ENCODE measurements at regions not wholly inside any gene's neighbourhood (a gene's known extent, or its start where the extent isn't known, plus 50 kb on each side); places are given as distances from the start of the nearest gene placed in this dataset.

- peaks cover 0 to 5% (median 0%) of the 10 kb centered on the region in 3 donors for H3K36me3 Mint-ChIP-seq
- no peak for DNase-seq
- peaks cover 12 to 24% of the 10 kb centered on the region in 2 donors for H3K4me1 Mint-ChIP-seq
- H3K4me3 Mint-ChIP-seq = no peak overlapping the region
- peaks cover 0 to 2% (median 0%) of the 10 kb centered on the region in 6 donors for H3K9me3 Mint-ChIP-seq
- H3K27me3 Mint-ChIP-seq (ENCODE audit: low read depth in 3 of 3) = peaks cover 0 to 3% (median 2%) of the 10 kb centered on the region in 3 donors
- H3K27ac Mint-ChIP-seq = no peak overlapping the region
Measured at GRCh38 chr12:66733321-66733720, 54.4 kb upstream of the GRIP1 start.

- no peak overlapping the region for H3K27ac Mint-ChIP-seq
- no peak overlapping the region for H3K4me3 Mint-ChIP-seq
- H3K9me3 Mint-ChIP-seq = peaks cover 0 to 2% (median 0%) of the 10 kb centered on the region in 6 donors
- no peak for DNase-seq
- H3K36me3 Mint-ChIP-seq = peaks cover 0 to 5% (median 0%) of the 10 kb centered on the region in 3 donors
- H3K27me3 Mint-ChIP-seq (ENCODE audit: low read depth in 3 of 3) = peaks cover 0 to 3% (median 2%) of the 10 kb centered on the region in 3 donors
- H3K4me1 Mint-ChIP-seq = peaks cover 12 to 24% of the 10 kb centered on the region in 2 donors
Measured at GRCh38 chr12:66733839-66734238, 55.0 kb upstream of the GRIP1 start.

- Mint-ChIP-seq H3K9me3 (peaks cover 0 to 2% (median 0%) of the 10 kb centered on the region in 6 donors), H3K27ac (no peak overlapping the region), H3K27me3 (ENCODE audit: low read depth in 3 of 3) (peaks cover 0 to 3% (median 3%) of the 10 kb centered on the region in 3 donors), H3K4me1 (peaks cover 12 to 24% of the 10 kb centered on the region in 2 donors), H3K36me3 (peaks cover 0 to 5% (median 0%) of the 10 kb centered on the region in 3 donors), H3K4me3 (no peak overlapping the region)
- no peak for DNase-seq
Measured at GRCh38 chr12:66735275-66735674, 56.4 kb upstream of the GRIP1 start.

GRCh38 chr12:66736931-66737330 is 58.1 kb upstream of the GRIP1 start:
- no peak overlapping the region for H3K27ac Mint-ChIP-seq
- peaks cover 0 to 3% (median 3%) of the 10 kb centered on the region in 3 donors for H3K27me3 Mint-ChIP-seq (ENCODE audit: low read depth in 3 of 3)
- no peak overlapping the region for H3K4me3 Mint-ChIP-seq
- no peak for DNase-seq
- H3K36me3 Mint-ChIP-seq = peaks cover 0 to 5% (median 0%) of the 10 kb centered on the region in 3 donors
- peaks cover 6 to 13% of the 10 kb centered on the region in 2 donors for H3K4me1 Mint-ChIP-seq
- H3K9me3 Mint-ChIP-seq = peaks cover 0 to 2% (median 0%) of the 10 kb centered on the region in 6 donors

GRCh38 chr12:66739266-66739665 is 60.4 kb upstream of the GRIP1 start:
- Mint-ChIP-seq H3K27ac (no peak overlapping the region), H3K4me3 (no peak overlapping the region), H3K27me3 (ENCODE audit: low read depth in 3 of 3) (peaks cover 0 to 5% (median 3%) of the 10 kb centered on the region in 3 donors), H3K4me1 (peaks cover 17 to 22% of the 10 kb centered on the region in 2 donors), H3K36me3 (peaks cover 0 to 5% (median 4%) of the 10 kb centered on the region in 3 donors), H3K9me3 (peaks cover 0 to 2% (median 0%) of the 10 kb centered on the region in 6 donors)
- DNase-seq = no peak

GRCh38 chr12:66739940-66740651 is 61.2 kb upstream of the GRIP1 start:
- no peak for DNase-seq
- H3K4me3 Mint-ChIP-seq = no peak overlapping the region
- peaks cover 0 to 5% (median 3%) of the 10 kb centered on the region in 3 donors for H3K27me3 Mint-ChIP-seq (ENCODE audit: low read depth in 3 of 3)
- H3K4me1 Mint-ChIP-seq = peaks cover 17 to 21% of the 10 kb centered on the region in 2 donors
- H3K36me3 Mint-ChIP-seq = peaks cover 0 to 5% (median 5%) of the 10 kb centered on the region in 3 donors
- H3K27ac Mint-ChIP-seq = no peak overlapping the region
- H3K9me3 Mint-ChIP-seq = peaks cover 0 to 2% (median 0%) of the 10 kb centered on the region in 6 donors

GRCh38 chr12:66740732-66741131 is 61.9 kb upstream of the GRIP1 start:
- H3K4me3 Mint-ChIP-seq = no peak overlapping the region
- peaks cover 12 to 14% of the 10 kb centered on the region in 2 donors for H3K4me1 Mint-ChIP-seq
- DNase-seq = no peak
- peaks cover 0 to 5% (median 3%) of the 10 kb centered on the region in 3 donors for H3K27me3 Mint-ChIP-seq (ENCODE audit: low read depth in 3 of 3)
- H3K36me3 Mint-ChIP-seq = peaks cover 0 to 9% (median 5%) of the 10 kb centered on the region in 3 donors
- peaks cover 0 to 2% (median 0%) of the 10 kb centered on the region in 6 donors for H3K9me3 Mint-ChIP-seq
- H3K27ac Mint-ChIP-seq = no peak overlapping the region

GRCh38 chr12:66741919-66742318 is 63.0 kb upstream of the GRIP1 start:
- H3K4me3 Mint-ChIP-seq = no peak overlapping the region

GRCh38 chr12:66742508-66743367 is 63.9 kb upstream of the GRIP1 start:
- no peak for DNase-seq

More at GRCh38 chr12:66741919-66742318, 63.0 kb upstream of the GRIP1 start:
- peak overlapping the region in 1 of 6 donors; percentile 41 for H3K27ac Mint-ChIP-seq
- peaks cover 12 to 13% of the 10 kb centered on the region in 2 donors for H3K4me1 Mint-ChIP-seq
- peaks cover 0 to 5% (median 0%) of the 10 kb centered on the region in 3 donors for H3K27me3 Mint-ChIP-seq (ENCODE audit: low read depth in 3 of 3)
- H3K9me3 Mint-ChIP-seq = peaks cover 0 to 2% (median 0%) of the 10 kb centered on the region in 6 donors
- no peak for DNase-seq
- H3K36me3 Mint-ChIP-seq = peaks cover 0 to 9% (median 5%) of the 10 kb centered on the region in 3 donors

GRCh38 chr12:66744461-66744860 is 65.6 kb upstream of the GRIP1 start:
- Mint-ChIP-seq H3K27ac (no peak overlapping the region), H3K9me3 (no peaks in the 10 kb centered on the region), H3K4me3 (no peak overlapping the region), H3K27me3 (ENCODE audit: low read depth in 3 of 3) (peaks cover 1 to 5% (median 5%) of the 10 kb centered on the region in 3 donors), H3K4me1 (peaks cover 12 to 13% of the 10 kb centered on the region in 2 donors), H3K36me3 (peaks cover 0 to 9% (median 0%) of the 10 kb centered on the region in 3 donors)
- no peak for DNase-seq

More at GRCh38 chr12:66742508-66743367, 63.9 kb upstream of the GRIP1 start:
- peak overlapping the region in 3 of 5 donors; percentile 6 to 42 (median 7) for H3K4me3 Mint-ChIP-seq
- H3K9me3 Mint-ChIP-seq = no peaks in the 10 kb centered on the region
- peaks cover 12 to 13% of the 10 kb centered on the region in 2 donors for H3K4me1 Mint-ChIP-seq
- peaks cover 0 to 5% (median 0%) of the 10 kb centered on the region in 3 donors for H3K27me3 Mint-ChIP-seq (ENCODE audit: low read depth in 3 of 3)
- H3K36me3 Mint-ChIP-seq = peaks cover 0 to 9% (median 2%) of the 10 kb centered on the region in 3 donors
- H3K27ac Mint-ChIP-seq = peak overlapping the region in 2 of 6 donors; percentile 2 to 10

GRCh38 chr12:66744956-66745383 is 66.1 kb upstream of the GRIP1 start:
- no peak for DNase-seq
- peaks cover 0 to 9% (median 0%) of the 10 kb centered on the region in 3 donors for H3K36me3 Mint-ChIP-seq
- peaks cover 12 to 13% of the 10 kb centered on the region in 2 donors for H3K4me1 Mint-ChIP-seq
- no peak overlapping the region for H3K4me3 Mint-ChIP-seq
- no peaks in the 10 kb centered on the region for H3K9me3 Mint-ChIP-seq
- no peak overlapping the region for H3K27ac Mint-ChIP-seq
- H3K27me3 Mint-ChIP-seq (ENCODE audit: low read depth in 3 of 3) = peaks cover 1 to 5% (median 5%) of the 10 kb centered on the region in 3 donors

GRCh38 chr12:66746489-66747201 is 67.8 kb upstream of the GRIP1 start:
- DNase-seq = no peak
- no peaks in the 10 kb centered on the region for H3K9me3 Mint-ChIP-seq
- H3K27me3 Mint-ChIP-seq (ENCODE audit: low read depth in 3 of 3) = peaks cover 3 to 5% (median 3%) of the 10 kb centered on the region in 3 donors
- peaks cover 0 to 9% (median 0%) of the 10 kb centered on the region in 3 donors for H3K36me3 Mint-ChIP-seq
- no peak overlapping the region for H3K27ac Mint-ChIP-seq
- no peak overlapping the region for H3K4me3 Mint-ChIP-seq
- H3K4me1 Mint-ChIP-seq = peaks cover 12% of the 10 kb centered on the region in 2 donors
